ENCODE measurements at regions not wholly inside any gene's neighbourhood (a gene's known extent, or its start where the extent isn't known, plus 50 kb on each side); places are given as distances from the start of the nearest gene placed in this dataset.

GRCh38 chrX:3257471-3257870 lies 89.0 kb downstream of the MXRA5 start:
- DNase-seq, result no peak

GRCh38 chrX:3256868-3257267 lies 89.6 kb downstream of the MXRA5 start:
- no peak for DNase-seq

GRCh38 chrX:3252744-3253143 lies 93.7 kb downstream of the MXRA5 start:
- peak in 1 of 2 donors; percentile 9 for DNase-seq

GRCh38 chrX:3250966-3251365 lies 95.5 kb downstream of the MXRA5 start:
- no peak for DNase-seq

- no peak for DNase-seq
Observed at GRCh38 chrX:3244955-3245354, 101.5 kb downstream of the MXRA5 start.

GRCh38 chrX:3244203-3244743 lies 102.2 kb downstream of the MXRA5 start:
- no peak for DNase-seq

GRCh38 chrX:3232262-3232923 lies 114.1 kb downstream of the MXRA5 start:
- DNase-seq, result no peak

GRCh38 chrX:3231766-3232165 lies 114.7 kb downstream of the MXRA5 start:
- no peak for DNase-seq

GRCh38 chrX:3230496-3230895 lies 116.0 kb downstream of the MXRA5 start:
- DNase-seq, result no peak

GRCh38 chrX:3227526-3227925 lies 118.9 kb downstream of the MXRA5 start:
- DNase-seq, result no peak

- DNase-seq, result no peak
Observed at GRCh38 chrX:3226087-3226486, 120.4 kb downstream of the MXRA5 start.

GRCh38 chrX:3221643-3222042 lies 124.8 kb downstream of the MXRA5 start:
- no peak for DNase-seq

- DNase-seq, result no peak
Observed at GRCh38 chrX:3219667-3220066, 126.8 kb downstream of the MXRA5 start.

- no peak for DNase-seq
Observed at GRCh38 chrX:3219231-3219630, 127.2 kb downstream of the MXRA5 start.

GRCh38 chrX:3218442-3218841 lies 128.0 kb downstream of the MXRA5 start:
- no peak for DNase-seq

GRCh38 chrX:3216581-3217180 lies 129.8 kb downstream of the MXRA5 start:
- DNase-seq, result no peak

- DNase-seq, result no peak
Observed at GRCh38 chrX:3215249-3215648, 131.2 kb downstream of the MXRA5 start.

- no peak for DNase-seq
Observed at GRCh38 chrX:3206314-3206713, 140.1 kb downstream of the MXRA5 start.

GRCh38 chrX:3204606-3205005 lies 141.8 kb downstream of the MXRA5 start:
- no peak for DNase-seq

GRCh38 chrX:3195845-3196244 lies 150.6 kb downstream of the MXRA5 start:
- no peak for DNase-seq

- DNase-seq, result no peak
Observed at GRCh38 chrX:3192835-3193234, 151.6 kb downstream of the ARSF start.

GRCh38 chrX:3191796-3192195 lies 150.5 kb downstream of the ARSF start:
- no peak for DNase-seq

GRCh38 chrX:3191201-3191600 lies 149.9 kb downstream of the ARSF start:
- DNase-seq, result no peak

- DNase-seq, result no peak
Observed at GRCh38 chrX:3184176-3184930, 143.1 kb downstream of the ARSF start.

Data from CD4-positive, alpha-beta T cell treated with Interleukin-1 beta for 1 hour (primary cell).